Tibial nerve (tissue), 3 donors: ENCODE measurements at regions not wholly inside any gene's neighbourhood (a gene's known extent, or its start where the extent isn't known, plus 50 kb on each side); places are given as distances from the start of the nearest gene placed in this dataset.

ENCODE experiments used
- POLR2A ChIP-seq, 2 donors: fragments of 450-650 bp; IDR thresholded peaks; one replicate each; pipeline ENCODE4 v1.6.1; 2017; ENCODE audit warnings: antibody characterized with exemption in 2 of 2, mild to moderate bottlenecking in 2 of 2, moderate library complexity in 2 of 2
- TF ChIP-seq, protein P1 (sequence below), 5 experiments: fragments of 200-600 bp in 3 of 5; fragments of 450-650 bp in 2 of 5; sonication (generic) in 3 of 5; IDR thresholded peaks; one replicate each; pipeline ENCODE4 v1.5.1; 2016 to 2019; ENCODE audit warnings: antibody characterized with exemption in 5 of 5, mild to moderate bottlenecking in 3 of 5, moderate library complexity in 2 of 5

DNA sequence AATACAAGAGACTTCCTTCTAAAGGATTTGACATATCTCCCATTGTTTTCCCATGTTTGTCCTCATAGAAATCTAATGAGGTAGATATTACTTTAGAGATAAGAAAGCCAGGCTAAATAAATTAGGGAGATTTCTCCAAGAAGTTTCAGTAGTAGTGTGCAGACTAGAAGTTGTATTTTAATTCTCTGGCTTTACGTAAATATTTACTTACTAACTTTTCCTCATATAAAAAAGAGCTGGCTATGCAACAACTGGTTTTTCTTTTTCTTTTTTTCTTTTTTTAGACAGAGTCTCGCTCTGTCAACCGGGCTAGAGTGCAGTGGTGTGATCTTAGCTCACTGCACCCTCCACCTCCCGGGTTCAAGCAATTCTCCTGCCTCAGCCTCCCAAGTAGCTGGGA, 60.6 kb upstream of the ACYP2 start:
- TF ChIP-seq, protein P1, sequence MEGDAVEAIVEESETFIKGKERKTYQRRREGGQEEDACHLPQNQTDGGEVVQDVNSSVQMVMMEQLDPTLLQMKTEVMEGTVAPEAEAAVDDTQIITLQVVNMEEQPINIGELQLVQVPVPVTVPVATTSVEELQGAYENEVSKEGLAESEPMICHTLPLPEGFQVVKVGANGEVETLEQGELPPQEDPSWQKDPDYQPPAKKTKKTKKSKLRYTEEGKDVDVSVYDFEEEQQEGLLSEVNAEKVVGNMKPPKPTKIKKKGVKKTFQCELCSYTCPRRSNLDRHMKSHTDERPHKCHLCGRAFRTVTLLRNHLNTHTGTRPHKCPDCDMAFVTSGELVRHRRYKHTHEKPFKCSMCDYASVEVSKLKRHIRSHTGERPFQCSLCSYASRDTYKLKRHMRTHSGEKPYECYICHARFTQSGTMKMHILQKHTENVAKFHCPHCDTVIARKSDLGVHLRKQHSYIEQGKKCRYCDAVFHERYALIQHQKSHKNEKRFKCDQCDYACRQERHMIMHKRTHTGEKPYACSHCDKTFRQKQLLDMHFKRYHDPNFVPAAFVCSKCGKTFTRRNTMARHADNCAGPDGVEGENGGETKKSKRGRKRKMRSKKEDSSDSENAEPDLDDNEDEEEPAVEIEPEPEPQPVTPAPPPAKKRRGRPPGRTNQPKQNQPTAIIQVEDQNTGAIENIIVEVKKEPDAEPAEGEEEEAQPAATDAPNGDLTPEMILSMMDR (IDR thresholded peaks at IDR 0.05): no peak
- TF ChIP-seq POLR2A (IDR thresholded peaks at IDR 0.05): no peak
